ENCODE measurements at regions not wholly inside any gene's neighbourhood (a gene's known extent, or its start where the extent isn't known, plus 50 kb on each side); places are given as distances from the start of the nearest gene placed in this dataset.

DNA sequence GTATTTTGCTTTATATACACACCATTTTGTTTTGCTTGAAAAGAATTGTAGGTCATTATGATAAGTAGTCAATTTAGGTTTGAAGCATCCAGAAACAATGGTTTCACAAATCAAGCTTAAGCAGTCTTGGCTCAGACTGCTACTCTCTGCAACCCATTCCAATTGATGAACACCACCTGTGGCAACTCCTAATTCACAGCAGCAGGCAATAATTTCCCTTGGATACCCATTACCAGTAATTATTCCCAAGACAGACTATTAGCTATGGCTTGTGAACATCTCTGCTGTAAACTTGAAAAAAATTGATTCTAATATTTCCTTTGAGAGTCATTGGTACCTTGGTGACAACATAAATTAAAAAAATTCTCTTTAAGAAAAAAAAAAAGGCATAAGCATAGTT lies 299.3 kb upstream of the SLITRK6 start:
- Histone ChIP-seq H3K9me3 (ENCODE audit: control insufficient read depth in 4 of 4, low read length in 3 of 4) (no peaks in the 10 kb centered on the region), H3K4me3 (ENCODE audit: low read depth in 1 of 3, low read length in 3 of 3) (no peak overlapping the region), H3K27me3 (ENCODE audit: control insufficient read depth in 4 of 4, insufficient read depth in 4 of 4, low read length in 3 of 4) (no peaks in the 10 kb centered on the region), H3K36me3 (ENCODE audit: control insufficient read depth in 4 of 4, insufficient read depth in 3 of 4, low read depth in 1 of 4, low read length in 3 of 4) (no peaks in the 10 kb centered on the region), H3K4me1 (ENCODE audit: control insufficient read depth in 4 of 4, insufficient read depth in 4 of 4, low read length in 3 of 4) (no peaks in the 10 kb centered on the region), H3K27ac (ENCODE audit: low read depth in 1 of 2, low read length in 2 of 2) (no peak overlapping the region), H3K9ac (ENCODE audit: low read depth in 1 of 2, low read length in 2 of 2) (no peak overlapping the region)
- TF ChIP-seq HNF4A (conservative IDR thresholded peaks at IDR 0.05) (no peak), EGR1 (IDR thresholded peaks at IDR 0.05; ENCODE audit: low read depth in 2 of 2) (no peak), RXRA (IDR thresholded peaks at IDR 0.05) (no peak), FOXA2 (IDR thresholded peaks at IDR 0.05) (no peak), HNF4G (IDR thresholded peaks at IDR 0.05) (no peak), YY1 (IDR thresholded peaks at IDR 0.05) (no peak), NR2F2 (IDR thresholded peaks at IDR 0.05) (no peak), RAD21 (IDR thresholded peaks at IDR 0.05) (no peak), FOXA1 (IDR thresholded peaks at IDR 0.05) (no peak), TAF1 (conservative IDR thresholded peaks at IDR 0.05) (no peak), SP1 (IDR thresholded peaks at IDR 0.05) (no peak), GABPA (IDR thresholded peaks at IDR 0.05 in 1 of 2, conservative IDR thresholded peaks at IDR 0.05 in 1 of 2) (no peak), JUND (IDR thresholded peaks at IDR 0.05) (no peak)
- TF ChIP-seq, protein P1, sequence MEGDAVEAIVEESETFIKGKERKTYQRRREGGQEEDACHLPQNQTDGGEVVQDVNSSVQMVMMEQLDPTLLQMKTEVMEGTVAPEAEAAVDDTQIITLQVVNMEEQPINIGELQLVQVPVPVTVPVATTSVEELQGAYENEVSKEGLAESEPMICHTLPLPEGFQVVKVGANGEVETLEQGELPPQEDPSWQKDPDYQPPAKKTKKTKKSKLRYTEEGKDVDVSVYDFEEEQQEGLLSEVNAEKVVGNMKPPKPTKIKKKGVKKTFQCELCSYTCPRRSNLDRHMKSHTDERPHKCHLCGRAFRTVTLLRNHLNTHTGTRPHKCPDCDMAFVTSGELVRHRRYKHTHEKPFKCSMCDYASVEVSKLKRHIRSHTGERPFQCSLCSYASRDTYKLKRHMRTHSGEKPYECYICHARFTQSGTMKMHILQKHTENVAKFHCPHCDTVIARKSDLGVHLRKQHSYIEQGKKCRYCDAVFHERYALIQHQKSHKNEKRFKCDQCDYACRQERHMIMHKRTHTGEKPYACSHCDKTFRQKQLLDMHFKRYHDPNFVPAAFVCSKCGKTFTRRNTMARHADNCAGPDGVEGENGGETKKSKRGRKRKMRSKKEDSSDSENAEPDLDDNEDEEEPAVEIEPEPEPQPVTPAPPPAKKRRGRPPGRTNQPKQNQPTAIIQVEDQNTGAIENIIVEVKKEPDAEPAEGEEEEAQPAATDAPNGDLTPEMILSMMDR (IDR thresholded peaks at IDR 0.05; ENCODE audit: low read depth, low read length, missing input control): no peak
- TF ChIP-seq, protein P2, sequence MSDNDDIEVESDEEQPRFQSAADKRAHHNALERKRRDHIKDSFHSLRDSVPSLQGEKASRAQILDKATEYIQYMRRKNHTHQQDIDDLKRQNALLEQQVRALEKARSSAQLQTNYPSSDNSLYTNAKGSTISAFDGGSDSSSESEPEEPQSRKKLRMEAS (IDR thresholded peaks at IDR 0.05): no peak
- TF ChIP-seq, protein P3, sequence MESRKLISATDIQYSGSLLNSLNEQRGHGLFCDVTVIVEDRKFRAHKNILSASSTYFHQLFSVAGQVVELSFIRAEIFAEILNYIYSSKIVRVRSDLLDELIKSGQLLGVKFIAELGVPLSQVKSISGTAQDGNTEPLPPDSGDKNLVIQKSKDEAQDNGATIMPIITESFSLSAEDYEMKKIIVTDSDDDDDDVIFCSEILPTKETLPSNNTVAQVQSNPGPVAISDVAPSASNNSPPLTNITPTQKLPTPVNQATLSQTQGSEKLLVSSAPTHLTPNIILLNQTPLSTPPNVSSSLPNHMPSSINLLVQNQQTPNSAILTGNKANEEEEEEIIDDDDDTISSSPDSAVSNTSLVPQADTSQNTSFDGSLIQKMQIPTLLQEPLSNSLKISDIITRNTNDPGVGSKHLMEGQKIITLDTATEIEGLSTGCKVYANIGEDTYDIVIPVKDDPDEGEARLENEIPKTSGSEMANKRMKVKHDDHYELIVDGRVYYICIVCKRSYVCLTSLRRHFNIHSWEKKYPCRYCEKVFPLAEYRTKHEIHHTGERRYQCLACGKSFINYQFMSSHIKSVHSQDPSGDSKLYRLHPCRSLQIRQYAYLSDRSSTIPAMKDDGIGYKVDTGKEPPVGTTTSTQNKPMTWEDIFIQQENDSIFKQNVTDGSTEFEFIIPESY (IDR thresholded peaks at IDR 0.05): no peak
- DNase-seq (ENCODE audit: low spot score): no peak

DNA sequence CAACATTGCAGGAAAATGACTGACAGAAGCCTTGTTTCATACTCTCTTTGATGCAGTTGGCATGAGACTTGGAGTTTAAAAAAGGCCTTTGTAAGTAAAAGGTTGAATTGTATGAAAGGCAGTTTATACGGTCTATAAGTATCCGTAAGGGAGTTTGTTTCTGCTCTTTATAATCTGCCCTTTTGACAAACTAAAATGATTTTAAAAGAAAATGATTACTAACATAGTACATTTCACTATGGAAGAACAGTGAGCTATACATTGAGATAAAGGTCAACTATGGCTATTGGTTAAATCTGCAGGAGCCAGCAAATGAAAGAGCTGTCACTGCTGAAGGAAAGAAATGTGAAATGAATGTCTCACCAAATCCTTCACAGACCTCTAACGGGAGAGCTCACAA lies 296.1 kb upstream of the SLITRK6 start:
- Histone ChIP-seq H3K36me3 (ENCODE audit: control insufficient read depth in 4 of 4, insufficient read depth in 3 of 4, low read depth in 1 of 4, low read length in 3 of 4) (no peaks in the 10 kb centered on the region), H3K9ac (ENCODE audit: low read depth in 1 of 2, low read length in 2 of 2) (no peak overlapping the region), H3K27ac (ENCODE audit: low read depth in 1 of 2, low read length in 2 of 2) (no peak overlapping the region), H3K9me3 (ENCODE audit: control insufficient read depth in 4 of 4, low read length in 3 of 4) (no peaks in the 10 kb centered on the region), H3K4me3 (ENCODE audit: low read depth in 1 of 3, low read length in 3 of 3) (no peak overlapping the region), H3K27me3 (ENCODE audit: control insufficient read depth in 4 of 4, insufficient read depth in 4 of 4, low read length in 3 of 4) (no peaks in the 10 kb centered on the region), H3K4me1 (ENCODE audit: control insufficient read depth in 4 of 4, insufficient read depth in 4 of 4, low read length in 3 of 4) (no peaks in the 10 kb centered on the region)
- WGBS: 83% methylated on average over 3 of the region's 3 CpGs
- no peak for DNase-seq (ENCODE audit: low spot score)
- TF ChIP-seq, protein P2 (IDR thresholded peaks at IDR 0.05): no peak
- TF ChIP-seq SP1 (IDR thresholded peaks at IDR 0.05): no peak
- no peak for TF ChIP-seq GABPA (IDR thresholded peaks at IDR 0.05 in 1 of 2, conservative IDR thresholded peaks at IDR 0.05 in 1 of 2)

DNA sequence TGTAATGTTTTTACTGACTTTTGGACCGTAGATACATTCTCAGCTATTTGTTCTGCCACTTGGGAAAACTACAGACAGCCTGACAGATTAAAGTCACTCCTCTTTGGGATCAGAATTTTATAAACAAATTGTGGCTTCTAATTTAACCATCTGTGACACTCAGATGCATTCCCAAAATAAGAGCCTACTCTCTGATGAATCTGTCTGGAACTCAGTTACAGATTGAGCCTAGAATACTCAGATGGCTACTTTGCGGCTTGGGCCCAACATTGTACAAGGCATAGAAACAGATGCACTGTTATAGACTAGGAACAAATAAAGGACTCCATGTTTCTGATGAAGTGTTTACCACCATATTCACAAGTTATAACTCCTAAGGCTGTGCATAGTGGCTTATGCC lies 291.0 kb upstream of the SLITRK6 start:
- TF ChIP-seq, protein P2 (IDR thresholded peaks at IDR 0.05): no peak
- TF ChIP-seq, protein P4, sequence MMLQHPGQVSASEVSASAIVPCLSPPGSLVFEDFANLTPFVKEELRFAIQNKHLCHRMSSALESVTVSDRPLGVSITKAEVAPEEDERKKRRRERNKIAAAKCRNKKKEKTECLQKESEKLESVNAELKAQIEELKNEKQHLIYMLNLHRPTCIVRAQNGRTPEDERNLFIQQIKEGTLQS (IDR thresholded peaks at IDR 0.05): no peak
- no peak for TF ChIP-seq HNF4G (IDR thresholded peaks at IDR 0.05)
- TF ChIP-seq FOXA1 (IDR thresholded peaks at IDR 0.05): no peak
- H3K27ac ChIP-seq (ENCODE audit: low read depth in 1 of 2, low read length in 2 of 2): no peak overlapping the region
- no peak overlapping the region for H3K4me3 ChIP-seq (ENCODE audit: low read depth in 1 of 3, low read length in 3 of 3)
- no peaks in the 10 kb centered on the region for H3K4me1 ChIP-seq (ENCODE audit: control insufficient read depth in 4 of 4, insufficient read depth in 4 of 4, low read length in 3 of 4)
- 26% methylated on average over 2 of the region's 2 CpGs for WGBS
- H3K27me3 ChIP-seq (ENCODE audit: control insufficient read depth in 4 of 4, insufficient read depth in 4 of 4, low read length in 3 of 4): no peaks in the 10 kb centered on the region
- DNase-seq (ENCODE audit: low spot score): no peak
- H3K9me3 ChIP-seq (ENCODE audit: control insufficient read depth in 4 of 4, low read length in 3 of 4): no peaks in the 10 kb centered on the region
- H3K9ac ChIP-seq (ENCODE audit: low read depth in 1 of 2, low read length in 2 of 2): no peak overlapping the region
- no peaks in the 10 kb centered on the region for H3K36me3 ChIP-seq (ENCODE audit: control insufficient read depth in 4 of 4, insufficient read depth in 3 of 4, low read depth in 1 of 4, low read length in 3 of 4)

Data from liver (tissue), 8 donors.